ENCODE measurements at regions not wholly inside any gene's neighbourhood (a gene's known extent, or its start where the extent isn't known, plus 50 kb on each side); places are given as distances from the start of the nearest gene placed in this dataset.

- no peak overlapping the region for H4K91ac ChIP-seq (ENCODE audit: insufficient read length, low read depth, low read length)
- no peak overlapping the region for H2BK15ac ChIP-seq (ENCODE audit: low read depth, low read length)
- no peak overlapping the region for H3K4ac ChIP-seq (ENCODE audit: low read depth, low read length)
- Mint-ChIP-seq H3K36me3 (ENCODE audit: insufficient read depth in 1 of 3, low read depth in 3 of 3) (no peaks in the 10 kb centered on the region), H3K4me3 (no peak overlapping the region), H3K27ac (no peak overlapping the region), H3K9me3 (no peaks in the 10 kb centered on the region; a peak in 1 of 5 replicates), H3K4me1 (peaks cover 7 to 8% of the 10 kb centered on the region in 2 experiments), H3K27me3 (ENCODE audit: low read depth) (peaks cover 4% of the 10 kb centered on the region)
- H3K18ac ChIP-seq (ENCODE audit: insufficient read length, low read depth, low read length), result no peak overlapping the region
- no peaks in the 10 kb centered on the region for H4K20me1 ChIP-seq (ENCODE audit: control insufficient read depth, insufficient read depth, insufficient read length)
- no peak overlapping the region for H2AK5ac ChIP-seq (ENCODE audit: insufficient read length, low read length)
- H3K27me3 ChIP-seq (ENCODE audit: insufficient read depth, low read length), result no peaks in the 10 kb centered on the region
- no peak overlapping the region for H4K5ac ChIP-seq (ENCODE audit: insufficient read length, low read depth, low read length)
- H2BK20ac ChIP-seq (ENCODE audit: low read depth, low read length, poor library complexity, severe bottlenecking), result no peak overlapping the region
- no peak overlapping the region for H2AFZ ChIP-seq (ENCODE audit: low read length)
- H3K4me2 ChIP-seq (ENCODE audit: insufficient read depth, insufficient read length, low read length), result no peak overlapping the region
- H3K9me3 ChIP-seq (ENCODE audit: control insufficient read depth, low read depth, low read length), result no peaks in the 10 kb centered on the region
- no peak overlapping the region for H2BK120ac ChIP-seq (ENCODE audit: low read depth, low read length, poor library complexity, severe bottlenecking)
- H3K27ac ChIP-seq (ENCODE audit: insufficient read length, low read depth, low read length), result no peak overlapping the region
- H2BK5ac ChIP-seq (ENCODE audit: insufficient read length, low read length), result no peak overlapping the region
- H3K4me1 ChIP-seq (ENCODE audit: insufficient read depth, low read length), result peaks cover 8% of the 10 kb centered on the region
- TF ChIP-seq CTCF (conservative IDR thresholded peaks at IDR 0.05), result no peak
- H3T11ph ChIP-seq (ENCODE audit: low read length), result no peak overlapping the region
- H3K56ac ChIP-seq (ENCODE audit: insufficient read length, low read depth, low read length), result no peak overlapping the region
- DNase-seq, result no peak
- H3K79me2 ChIP-seq (ENCODE audit: insufficient read depth, low read length), result no peaks in the 10 kb centered on the region
- no CpG with 5 or more reads among the region's 5 CpGs for WGBS (ENCODE audit: extremely low coverage, insufficient read length, low lambda C conversion rate)
- H3K79me1 ChIP-seq (ENCODE audit: insufficient read depth, low read depth, low read length, poor library complexity, severe bottlenecking), result no peaks in the 10 kb centered on the region
- H3K14ac ChIP-seq (ENCODE audit: insufficient read depth, low read length), result no peak overlapping the region
- H3K23me2 ChIP-seq (ENCODE audit: insufficient read length, low read depth, low read length, poor library complexity, severe bottlenecking), result no peaks in the 10 kb centered on the region
- no peak overlapping the region for H2BK12ac ChIP-seq (ENCODE audit: insufficient read length, low read depth, low read length)
- no peak overlapping the region for H3K9ac ChIP-seq (ENCODE audit: extremely low read depth, insufficient read length, low read length)
- no peak overlapping the region for H3K23ac ChIP-seq (ENCODE audit: insufficient read length, low read depth, low read length)
- no peak overlapping the region for H4K8ac ChIP-seq (replicated peaks; ENCODE audit: insufficient read length, low read depth, low read length)
These were observed 271.7 kb downstream of the SHQ1 start for GRCh38 chr3:72576563-72576962.

Data from H9 (cell line).